GM21717 (cell line): ENCODE measurements at regions not wholly inside any gene's neighbourhood (a gene's known extent, or its start where the extent isn't known, plus 50 kb on each side); places are given as distances from the start of the nearest gene placed in this dataset.

Source experiments
- ATAC-seq: cut with Tn5 transposase; IDR thresholded peaks from one replicate; pipeline ENCODE4 v1.9.1; 2021; ENCODE audit warnings: mild to moderate bottlenecking, moderate library complexity; ENCODE audit not compliant: unreplicated experiment

DNA sequence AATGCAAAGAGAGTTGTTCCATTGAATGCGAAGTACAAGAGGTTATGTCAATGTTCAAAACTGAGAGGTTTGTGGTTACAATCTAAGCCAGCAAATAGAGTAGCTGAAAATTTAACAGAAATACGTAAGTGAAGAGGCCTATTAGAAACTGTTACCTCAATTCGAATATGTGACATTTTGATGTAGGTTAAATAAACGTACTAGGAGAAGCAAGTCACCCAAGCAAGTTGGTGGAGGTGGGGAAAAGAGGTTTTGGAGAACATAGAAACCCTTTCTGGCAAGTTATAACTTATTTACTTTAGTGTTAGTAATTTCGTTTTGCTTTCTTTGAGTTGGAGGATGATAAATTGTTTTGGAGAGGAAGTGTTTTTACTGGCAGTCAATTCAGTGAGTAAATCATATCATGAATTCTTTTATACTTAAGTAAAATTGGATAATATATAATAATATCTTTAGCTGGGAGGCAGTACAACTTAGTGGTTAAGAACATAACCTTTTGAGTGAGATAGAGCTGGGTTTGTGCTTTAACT is 91.2 kb upstream of the NAALADL2 start:
- ATAC-seq: no peak

DNA sequence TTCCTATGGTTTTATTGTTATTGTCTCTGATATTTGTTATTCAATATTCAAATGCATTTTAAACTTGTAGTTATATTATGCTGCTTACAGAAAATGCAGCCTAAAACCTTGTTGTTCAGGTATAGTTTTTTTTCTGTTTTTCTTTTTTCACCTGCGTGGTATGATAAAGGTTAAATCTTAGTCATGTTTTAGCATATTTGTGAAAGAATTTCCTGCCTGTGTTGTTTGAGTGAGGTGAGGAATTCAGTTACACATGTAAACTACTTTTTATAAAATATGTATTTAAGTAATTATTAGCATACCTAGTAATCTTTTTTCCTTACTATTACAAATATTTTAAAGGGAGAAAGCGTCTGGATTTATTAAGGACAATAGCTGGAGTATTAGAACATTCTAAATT is 90.0 kb upstream of the NAALADL2 start:
- no peak for ATAC-seq

DNA sequence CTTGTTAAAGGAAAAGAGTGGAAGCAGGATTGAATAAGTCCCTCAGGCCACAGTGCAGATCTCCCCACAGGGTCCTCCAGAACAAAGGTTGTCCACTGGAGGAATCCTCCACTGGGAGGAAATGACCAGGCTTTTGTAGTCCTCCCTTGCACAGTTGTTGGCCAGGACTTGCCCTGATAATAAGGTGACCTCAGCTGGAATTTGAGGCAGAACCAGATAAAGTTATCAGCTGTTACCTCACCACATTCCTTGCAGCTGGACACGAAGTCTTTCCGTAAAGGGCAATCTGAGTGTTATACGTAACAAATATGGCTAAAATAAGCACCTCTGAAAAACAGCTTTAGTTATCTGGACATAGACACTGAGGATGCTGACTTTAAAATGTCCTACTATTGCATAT is 83.5 kb upstream of the NAALADL2 start:
- no peak for ATAC-seq

DNA sequence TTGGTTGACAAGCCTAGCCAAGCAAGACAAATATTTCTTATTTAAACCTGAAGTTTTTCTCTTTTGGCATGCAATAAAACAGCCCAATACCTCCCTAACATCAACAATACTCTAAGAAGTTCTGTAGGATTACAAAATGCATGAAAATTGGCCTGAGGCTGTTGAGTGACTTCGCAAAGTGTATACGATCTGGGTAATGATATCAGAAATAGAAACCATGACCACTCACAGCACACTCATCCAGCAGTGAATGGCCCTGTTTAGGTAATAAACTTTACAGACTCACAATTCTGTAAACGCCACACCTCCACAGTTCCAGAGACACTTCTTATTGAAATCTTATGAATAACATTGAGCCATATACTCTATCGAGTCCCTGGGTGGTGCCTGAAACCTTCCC is 83.0 kb upstream of the NAALADL2 start:
- no peak for ATAC-seq

DNA sequence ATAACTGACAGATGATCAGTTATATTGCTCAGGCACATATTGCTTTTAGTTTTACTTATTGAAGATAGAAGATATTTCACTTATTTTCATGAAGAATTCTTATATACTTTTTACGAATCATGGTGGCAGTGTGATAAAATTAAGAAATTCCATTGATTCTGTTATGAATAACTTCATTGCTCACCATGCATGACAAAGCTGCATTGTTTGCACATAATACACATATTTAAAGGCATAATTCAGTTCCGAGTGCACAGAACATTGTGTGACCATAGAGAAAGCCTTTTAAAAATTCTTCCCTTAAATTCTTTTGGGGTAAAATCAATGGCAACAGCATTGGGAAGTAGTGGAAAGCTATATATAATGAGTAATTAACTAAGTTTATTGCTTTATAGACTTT is 82.5 kb upstream of the NAALADL2 start:
- no peak for ATAC-seq

DNA sequence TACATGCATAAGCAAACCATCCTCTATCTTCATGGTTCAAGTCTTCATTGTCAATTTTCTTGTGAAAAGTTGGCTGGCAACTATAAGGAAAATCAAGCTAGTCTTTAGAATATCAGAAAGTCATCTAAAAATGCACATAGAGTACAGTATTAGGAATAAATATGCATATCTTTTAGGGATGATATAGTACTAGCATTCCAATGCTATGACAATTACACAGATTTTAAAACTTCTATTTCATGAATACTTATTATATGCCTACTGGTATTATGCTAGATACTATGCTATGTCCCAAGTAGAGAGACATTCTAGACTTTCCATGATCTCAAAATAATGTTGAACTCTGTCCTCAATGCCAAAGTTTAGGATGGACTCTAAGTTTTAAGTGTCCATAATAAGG is 81.3 kb upstream of the NAALADL2 start:
- ATAC-seq: no peak

DNA sequence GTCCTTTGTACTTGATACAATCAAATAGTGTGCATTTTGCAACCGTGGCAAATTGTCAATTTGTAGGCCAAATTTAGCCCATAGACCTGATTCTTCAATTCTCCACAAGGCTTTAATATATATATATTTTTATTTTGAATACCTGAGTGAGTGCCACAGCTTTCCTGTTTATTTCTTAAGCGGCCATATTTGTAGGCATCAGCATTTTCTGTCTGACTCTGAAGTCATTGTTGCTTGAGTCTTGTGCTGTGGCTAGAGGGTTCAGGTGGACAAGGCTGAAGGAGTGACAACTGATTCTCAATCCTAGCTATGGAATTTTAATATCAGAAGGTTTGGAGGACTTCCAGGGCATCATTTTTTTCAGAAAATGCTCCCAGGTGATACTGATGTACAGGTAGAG is 75.6 kb upstream of the NAALADL2 start:
- ATAC-seq: no peak

DNA sequence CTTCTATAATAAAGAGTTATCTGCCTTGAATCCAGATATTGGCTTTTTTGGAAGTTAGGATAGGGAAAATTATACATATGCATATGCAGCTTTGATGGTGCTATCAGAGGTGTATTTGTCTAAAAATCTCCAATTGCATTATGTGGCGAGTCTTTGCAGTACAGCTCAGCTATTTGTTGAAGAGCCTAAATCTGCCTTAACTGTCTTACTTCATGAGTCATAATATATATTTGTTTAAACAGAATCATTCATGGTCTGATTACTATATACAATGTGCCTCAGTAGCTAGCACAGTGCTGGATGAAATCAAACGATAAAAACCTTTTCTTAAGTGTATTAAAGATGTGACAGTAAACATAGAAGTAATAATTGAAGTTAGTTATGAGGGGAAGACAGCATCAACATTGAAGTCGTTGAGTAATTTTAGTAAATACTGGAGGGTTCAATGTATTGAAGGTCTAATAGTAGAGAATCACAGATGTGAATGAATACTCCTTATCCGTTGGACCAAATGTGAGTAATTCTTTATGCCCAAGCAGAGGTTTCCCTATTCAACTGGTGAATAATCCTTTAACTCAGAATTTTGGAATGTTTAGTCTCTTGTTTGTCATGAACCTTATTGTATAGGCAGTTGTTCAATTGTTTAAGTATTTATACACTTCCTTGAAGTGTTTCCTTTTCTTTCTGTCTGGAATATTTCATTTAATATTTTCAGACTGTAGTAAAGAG is 74.8 kb upstream of the NAALADL2 start:
- no peak for ATAC-seq

DNA sequence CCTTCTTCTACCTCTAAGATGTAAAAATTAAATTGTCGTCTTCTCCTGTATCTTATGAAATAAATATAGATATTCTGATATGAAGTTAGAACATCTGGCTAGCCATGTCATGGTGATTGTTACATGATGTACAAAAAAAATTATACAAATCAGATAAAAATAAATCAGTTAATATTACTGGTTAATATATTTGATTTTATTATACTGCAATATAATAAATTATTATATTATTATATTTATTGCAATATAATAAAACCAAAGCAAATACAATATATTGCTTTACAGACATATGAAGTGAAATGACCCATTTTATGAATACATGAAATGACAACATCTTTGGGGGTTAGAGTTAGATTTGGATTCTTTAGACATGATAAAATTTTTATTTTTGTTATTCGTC is 72.3 kb upstream of the NAALADL2 start:
- ATAC-seq: no peak

DNA sequence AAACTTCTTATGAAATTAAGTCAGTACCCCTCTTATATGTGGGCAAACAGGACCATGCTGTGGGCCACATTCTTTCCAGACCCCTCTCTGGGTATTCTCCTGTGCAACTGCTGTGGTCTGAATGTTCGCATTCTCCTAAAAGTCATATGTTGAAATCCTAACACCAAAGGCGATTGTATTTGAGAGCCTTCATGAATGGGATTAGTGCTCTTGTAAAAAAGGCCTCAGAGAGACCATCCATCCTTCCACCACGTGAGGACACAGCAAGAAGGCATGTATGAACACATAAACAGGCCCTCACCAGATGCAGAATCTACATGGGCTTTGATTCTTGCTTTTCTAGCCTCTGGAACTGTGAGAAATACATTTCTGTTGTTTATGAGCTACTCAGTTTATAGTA is 68.0 kb upstream of the NAALADL2 start:
- no peak for ATAC-seq

DNA sequence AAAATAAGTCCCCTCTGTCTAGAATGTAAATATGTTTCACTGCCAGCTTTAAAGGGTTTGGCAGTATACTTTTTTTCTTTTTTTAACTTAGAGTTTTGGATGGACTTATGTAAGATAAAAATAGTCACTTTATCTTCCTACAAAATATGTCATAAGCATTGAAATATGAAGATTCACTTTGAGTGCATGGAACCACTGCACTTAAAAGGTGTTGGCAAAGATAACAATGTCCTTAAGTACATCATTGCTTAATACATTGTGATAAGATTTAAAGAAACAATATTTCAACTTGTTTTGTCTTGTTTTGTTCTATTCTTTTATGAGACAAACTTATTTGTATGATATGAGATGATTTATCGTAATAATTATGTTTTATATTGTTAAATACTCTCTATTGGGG is 66.3 kb upstream of the NAALADL2 start:
- ATAC-seq: no peak
